Esophagus muscularis mucosa (tissue), 4 donors: ENCODE measurements at regions not wholly inside any gene's neighbourhood (a gene's known extent, or its start where the extent isn't known, plus 50 kb on each side); places are given as distances from the start of the nearest gene placed in this dataset.

ENCODE experiments used
- DNase-seq: peaks from one replicate; pipeline ENCODE4 v3.0.0-alpha.2; 2017; ENCODE audit errors: extremely low spot score
- H3K27ac ChIP-seq, 4 donors: fragments of 200-600 bp; sonication (generic); replicated peaks in 1 of 4; 1 replicate in 3 of 4; 2 replicates in 1 of 4; pipeline ENCODE4 v1.5.1; 2016 to 2019; ENCODE audit warnings: mild to moderate bottlenecking in 1 of 4
- H3K27me3 ChIP-seq, 4 donors: fragments of 200-600 bp; sonication (generic); one replicate each; pipeline versions ENCODE4 v1.5.1 to v1.6.0; 2016 to 2019
- H3K36me3 ChIP-seq, 4 donors: fragments of 200-600 bp; sonication (generic); one replicate each; pipeline ENCODE4 v1.5.1; 2016 to 2019
- H3K4me1 ChIP-seq, 4 donors: fragments of 200-600 bp; sonication (generic); one replicate each; pipeline ENCODE4 v1.5.1; 2016 to 2019
- H3K4me3 ChIP-seq, 4 donors: fragments of 200-600 bp; sonication (generic); 1 replicate in 2 of 4; 2 replicates in 2 of 4; pipeline ENCODE4 v1.5.1; 2016 to 2019; ENCODE audit warnings: mild to moderate bottlenecking in 4 of 4, moderate library complexity in 1 of 4
- H3K9me3 ChIP-seq, 4 donors: fragments of 200-600 bp; sonication (generic); 1 replicate in 3 of 4; 2 replicates in 1 of 4; pipeline ENCODE4 v1.5.1; 2016 to 2019
- EP300 ChIP-seq: sonication (generic); formaldehyde crosslinking; IDR thresholded peaks from one replicate; pipeline ENCODE4 v1.6.1; 2017; ENCODE audit warnings: antibody characterized with exemption
- POLR2A ChIP-seq: fragments of 450-650 bp; IDR thresholded peaks from one replicate; pipeline ENCODE4 v1.6.1; 2017; ENCODE audit warnings: antibody characterized with exemption, moderate library complexity, mild to moderate bottlenecking, low read depth
- POLR2AphosphoS5 ChIP-seq, 2 donors: sonication (generic); formaldehyde crosslinking; IDR thresholded peaks; one replicate each; pipeline ENCODE4 v1.6.1; 2017; ENCODE audit warnings: antibody characterized with exemption in 2 of 2
- WGBS: methylation state at CpG from one replicate; pipeline ENCODE4 v1.1.5; 2018; 5-methylcytosine and 5-hydroxymethylcytosine counted together
- intact Hi-C: fragments of 100-400 bp; cut with DNase I; formaldehyde crosslinking; loops from one replicate; pipeline ENCODE4 v1.15.1; 2023
- TF ChIP-seq, protein P1 (sequence below), 3 experiments: fragments of 200-600 bp in 2 of 3; fragments of 450-650 bp in 1 of 3; sonication (generic) in 2 of 3; IDR thresholded peaks; one replicate each; pipeline ENCODE4 v1.5.1; 2017 to 2019; ENCODE audit warnings: antibody characterized with exemption in 3 of 3, mild to moderate bottlenecking in 2 of 3, moderate library complexity in 1 of 3

DNA sequence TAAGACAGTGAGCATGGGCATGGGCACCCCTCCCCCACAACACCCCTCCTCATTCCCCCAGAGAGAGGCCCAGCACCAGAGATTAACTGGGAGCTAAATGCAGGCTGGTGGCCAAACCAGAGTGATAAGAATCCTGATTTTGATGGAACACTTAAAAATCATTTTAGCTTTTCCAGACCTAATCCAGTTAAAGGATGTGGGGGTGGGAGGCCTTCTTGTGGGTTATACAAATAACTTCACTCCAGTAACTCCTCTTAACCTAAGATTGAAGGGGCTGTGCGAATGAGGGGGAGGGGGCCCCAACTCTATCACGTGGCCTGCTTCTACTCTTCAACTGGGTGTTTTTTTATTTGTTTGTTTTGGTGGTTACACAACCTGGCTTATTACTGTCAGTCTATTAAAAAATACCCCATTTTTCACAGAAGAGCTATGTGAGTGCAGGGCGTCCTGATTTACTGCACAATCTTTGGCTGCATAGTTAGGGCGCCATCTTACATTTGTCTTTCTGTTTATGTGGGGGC lies 398.1 kb upstream of the LYPLAL1 start:
- no peak for DNase-seq
- intact Hi-C loops = no loop called here
- no peaks in the 10 kb centered on the region for H3K9me3 ChIP-seq
- H3K36me3 ChIP-seq = no peaks in the 10 kb centered on the region
- H3K27me3 ChIP-seq = no peaks in the 10 kb centered on the region
- TF ChIP-seq POLR2AphosphoS5 (IDR thresholded peaks at IDR 0.05) (no peak), POLR2A (no peak), EP300 (no peak)
- TF ChIP-seq, protein P1, sequence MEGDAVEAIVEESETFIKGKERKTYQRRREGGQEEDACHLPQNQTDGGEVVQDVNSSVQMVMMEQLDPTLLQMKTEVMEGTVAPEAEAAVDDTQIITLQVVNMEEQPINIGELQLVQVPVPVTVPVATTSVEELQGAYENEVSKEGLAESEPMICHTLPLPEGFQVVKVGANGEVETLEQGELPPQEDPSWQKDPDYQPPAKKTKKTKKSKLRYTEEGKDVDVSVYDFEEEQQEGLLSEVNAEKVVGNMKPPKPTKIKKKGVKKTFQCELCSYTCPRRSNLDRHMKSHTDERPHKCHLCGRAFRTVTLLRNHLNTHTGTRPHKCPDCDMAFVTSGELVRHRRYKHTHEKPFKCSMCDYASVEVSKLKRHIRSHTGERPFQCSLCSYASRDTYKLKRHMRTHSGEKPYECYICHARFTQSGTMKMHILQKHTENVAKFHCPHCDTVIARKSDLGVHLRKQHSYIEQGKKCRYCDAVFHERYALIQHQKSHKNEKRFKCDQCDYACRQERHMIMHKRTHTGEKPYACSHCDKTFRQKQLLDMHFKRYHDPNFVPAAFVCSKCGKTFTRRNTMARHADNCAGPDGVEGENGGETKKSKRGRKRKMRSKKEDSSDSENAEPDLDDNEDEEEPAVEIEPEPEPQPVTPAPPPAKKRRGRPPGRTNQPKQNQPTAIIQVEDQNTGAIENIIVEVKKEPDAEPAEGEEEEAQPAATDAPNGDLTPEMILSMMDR (IDR thresholded peaks at IDR 0.05) = no peak
- no peaks in the 10 kb centered on the region for H3K4me1 ChIP-seq
- 84% methylated on average over 4 of the region's 4 CpGs for WGBS
- H3K27ac ChIP-seq = no peak overlapping the region
- no peak overlapping the region for H3K4me3 ChIP-seq

DNA sequence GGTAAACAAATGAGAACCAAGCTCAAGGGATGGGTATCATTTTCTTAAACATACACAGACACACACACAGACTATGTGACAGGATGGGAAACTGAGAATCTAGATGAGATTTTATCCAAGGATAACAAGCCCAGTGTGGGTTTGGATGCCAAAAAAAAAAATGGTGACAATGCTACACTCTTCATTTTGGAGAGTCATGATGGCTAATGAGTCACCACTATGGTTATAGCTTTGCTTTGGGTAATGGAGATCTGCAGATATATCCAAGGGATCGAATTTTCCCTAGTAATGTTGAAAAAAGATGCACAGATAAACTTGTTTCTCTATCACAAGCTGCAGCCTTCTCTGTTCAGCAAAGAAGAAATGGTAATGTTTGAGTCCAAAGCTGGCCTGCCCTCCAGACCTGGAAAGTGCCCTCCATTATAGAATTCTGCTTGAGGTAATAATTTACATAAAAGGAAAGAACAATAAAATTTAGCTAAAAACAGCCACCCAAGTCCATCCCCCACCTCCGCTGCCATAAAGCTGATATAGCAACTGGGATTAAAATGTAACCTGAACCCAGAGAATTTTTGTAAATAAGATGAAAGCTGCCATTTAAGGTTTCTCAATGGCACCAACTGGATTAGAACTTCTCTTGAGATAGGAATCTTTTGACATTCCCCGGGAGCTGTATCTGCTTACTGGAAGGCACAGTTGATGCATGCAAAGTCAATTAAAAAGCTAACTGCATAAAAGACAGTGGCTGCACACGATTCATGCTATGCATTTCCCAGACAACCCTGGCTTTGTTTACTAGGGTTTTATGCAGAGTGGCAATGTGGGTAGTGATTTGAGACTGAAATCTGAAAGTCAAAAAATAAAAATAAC lies 395.2 kb upstream of the LYPLAL1 start:
- DNase-seq = no peak
- 87% methylated on average over 4 of the region's 4 CpGs for WGBS
- H3K27me3 ChIP-seq = no peaks in the 10 kb centered on the region
- H3K9me3 ChIP-seq = no peaks in the 10 kb centered on the region
- intact Hi-C loops = no loop called here
- no peaks in the 10 kb centered on the region for H3K4me1 ChIP-seq
- no peaks in the 10 kb centered on the region for H3K36me3 ChIP-seq
- H3K27ac ChIP-seq = no peak overlapping the region
- H3K4me3 ChIP-seq = no peak overlapping the region
- TF ChIP-seq POLR2AphosphoS5 (IDR thresholded peaks at IDR 0.05) = no peak
- TF ChIP-seq, protein P1 (IDR thresholded peaks at IDR 0.05) = no peak
- TF ChIP-seq EP300 = no peak
- no peak for TF ChIP-seq POLR2A

DNA sequence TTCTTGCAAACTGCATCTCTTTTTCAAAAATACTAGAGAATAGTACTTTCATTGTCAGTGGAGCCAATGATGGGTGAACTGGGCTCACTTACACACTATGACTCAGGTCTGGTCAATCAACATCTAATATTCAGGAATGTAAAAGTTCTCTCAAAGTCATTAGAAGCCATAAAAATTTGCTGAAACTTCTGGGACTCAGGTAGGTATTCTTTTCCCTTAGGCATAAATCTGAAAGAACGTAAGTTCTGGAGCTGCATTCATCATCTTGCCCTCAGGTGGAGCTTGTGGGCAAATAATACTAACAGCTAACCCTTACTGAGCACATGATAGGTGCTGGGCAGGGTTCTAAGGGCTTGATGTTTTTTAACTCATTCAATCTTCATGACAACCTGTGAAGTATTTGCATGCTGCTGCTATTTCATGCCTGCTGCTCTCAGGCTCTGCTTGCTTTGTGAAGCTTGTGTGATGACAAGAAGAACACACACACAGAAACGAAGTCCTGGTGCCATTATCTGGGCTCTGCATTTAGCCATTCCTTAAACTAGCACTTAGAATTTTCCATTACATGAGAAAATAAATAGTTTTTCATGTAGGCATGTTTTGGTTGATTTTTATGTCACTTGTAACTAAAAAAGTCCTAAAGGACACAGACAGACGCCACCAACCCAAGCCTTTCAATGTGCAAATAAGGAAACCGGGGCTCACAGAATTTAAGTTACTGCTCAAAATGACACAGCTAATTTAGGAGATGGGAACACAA lies 394.2 kb upstream of the LYPLAL1 start:
- Histone ChIP-seq H3K4me3 (no peak overlapping the region), H3K27ac (no peak overlapping the region), H3K27me3 (no peaks in the 10 kb centered on the region), H3K36me3 (no peaks in the 10 kb centered on the region), H3K4me1 (no peaks in the 10 kb centered on the region), H3K9me3 (no peaks in the 10 kb centered on the region)
- TF ChIP-seq EP300 (no peak), POLR2A (no peak), POLR2AphosphoS5 (IDR thresholded peaks at IDR 0.05) (no peak)
- TF ChIP-seq, protein P1 (IDR thresholded peaks at IDR 0.05) = no peak
- DNase-seq = no peak
- WGBS = 84% methylated on average over 4 of the region's 4 CpGs
- intact Hi-C loops = no loop called here

DNA sequence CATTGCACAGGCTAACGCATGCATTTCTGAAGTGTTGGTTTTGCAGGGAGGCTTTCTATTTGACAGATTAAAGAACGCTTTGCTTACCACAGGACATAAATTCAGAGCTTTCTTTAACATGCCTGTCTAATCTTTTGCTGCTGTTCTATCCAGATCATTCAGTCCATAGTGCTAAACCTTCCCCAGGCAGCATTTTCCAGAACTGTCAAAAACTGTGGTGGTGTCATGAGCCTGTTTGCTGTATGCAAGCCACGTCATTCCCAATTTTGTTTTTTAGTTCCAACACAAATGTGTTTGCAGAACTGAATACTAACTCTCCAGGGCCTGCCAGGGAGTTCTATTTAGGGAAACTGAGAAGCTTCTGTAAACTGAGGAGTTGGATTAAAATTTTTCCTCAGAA lies 390.5 kb upstream of the LYPLAL1 start:
- Histone ChIP-seq H3K9me3 (no peaks in the 10 kb centered on the region), H3K27ac (no peak overlapping the region), H3K4me3 (no peak overlapping the region), H3K4me1 (peaks cover 0 to 12% (median 10%) of the 10 kb centered on the region in 4 donors), H3K36me3 (no peaks in the 10 kb centered on the region), H3K27me3 (no peaks in the 10 kb centered on the region)
- 87% methylated on average over 3 of the region's 3 CpGs for WGBS
- DNase-seq = no peak
- TF ChIP-seq EP300 (no peak), POLR2A (no peak), POLR2AphosphoS5 (IDR thresholded peaks at IDR 0.05) (no peak)
- TF ChIP-seq, protein P1 (IDR thresholded peaks at IDR 0.05) = no peak
- intact Hi-C loops = no loop called here
